GM06990 (cell line): ENCODE measurements at regions not wholly inside any gene's neighbourhood (a gene's known extent, or its start where the extent isn't known, plus 50 kb on each side); places are given as distances from the start of the nearest gene placed in this dataset.

ENCODE experiments used
- DNase-seq: peaks from one replicate; pipeline ENCODE4 v3.0.0-alpha.2; 2011; ENCODE audit not compliant: insufficient read length; ENCODE audit errors: extremely low read depth
- H3K27me3 ChIP-seq: replicated peaks from 2 replicates; pipeline ENCODE4 v1.6.0; 2011; ENCODE audit warnings: low read length; ENCODE audit not compliant: control insufficient read depth, insufficient read depth
- H3K36me3 ChIP-seq: 2 replicates; pipeline ENCODE4 v1.5.1; 2011; ENCODE audit warnings: low read length; ENCODE audit not compliant: control insufficient read depth, insufficient read depth
- H3K4me3 ChIP-seq: replicated peaks from 2 replicates; pipeline ENCODE4 v1.5.1; 2011; ENCODE audit warnings: low read depth, mild to moderate bottlenecking, control low read depth, low read length
- CTCF ChIP-seq: IDR thresholded peaks from 2 replicates; pipeline ENCODE4 v1.5.1; 2011; ENCODE audit warnings: low read length, control low read depth, mild to moderate bottlenecking, inconsistent platforms; ENCODE audit not compliant: insufficient read depth, poor library complexity, severe bottlenecking

- Histone ChIP-seq H3K4me3 (no peak overlapping the region), H3K36me3 (no peaks in the 10 kb centered on the region), H3K27me3 (no peaks in the 10 kb centered on the region)
- no peak for TF ChIP-seq CTCF
- no peak for DNase-seq
Observed at GRCh38 chr3:144289057-144289456, 317.4 kb downstream of the DIPK2A start.

GRCh38 chr3:144294659-144295538 lies 323.3 kb downstream of the DIPK2A start:
- TF ChIP-seq CTCF: no peak
- peak; percentile 62 for DNase-seq
- Histone ChIP-seq H3K36me3 (no peaks in the 10 kb centered on the region), H3K27me3 (no peaks in the 10 kb centered on the region), H3K4me3 (no peak overlapping the region)

DNA sequence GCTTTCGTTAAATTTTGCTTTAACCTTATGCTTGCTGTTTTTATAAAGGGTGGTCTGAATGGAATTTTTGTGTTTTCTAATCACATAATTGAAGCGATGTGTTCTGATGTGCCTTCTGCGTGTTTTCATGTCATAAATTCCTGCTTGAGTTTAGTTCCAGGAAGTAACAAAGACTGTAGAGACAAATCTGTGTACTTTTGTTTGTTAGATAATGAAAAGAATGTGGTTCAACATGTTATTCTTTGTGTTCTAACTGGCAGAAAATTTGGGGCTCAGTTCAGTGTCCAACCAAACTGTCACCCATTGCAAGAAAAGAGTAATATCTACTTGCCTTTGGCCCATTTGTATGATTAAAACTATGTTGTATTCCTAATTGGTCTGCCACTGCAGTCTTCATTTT lies 324.0 kb downstream of the DIPK2A start:
- no peak for DNase-seq
- Histone ChIP-seq H3K27me3 (no peaks in the 10 kb centered on the region), H3K4me3 (no peak overlapping the region), H3K36me3 (no peaks in the 10 kb centered on the region)
- no peak for TF ChIP-seq CTCF

DNA sequence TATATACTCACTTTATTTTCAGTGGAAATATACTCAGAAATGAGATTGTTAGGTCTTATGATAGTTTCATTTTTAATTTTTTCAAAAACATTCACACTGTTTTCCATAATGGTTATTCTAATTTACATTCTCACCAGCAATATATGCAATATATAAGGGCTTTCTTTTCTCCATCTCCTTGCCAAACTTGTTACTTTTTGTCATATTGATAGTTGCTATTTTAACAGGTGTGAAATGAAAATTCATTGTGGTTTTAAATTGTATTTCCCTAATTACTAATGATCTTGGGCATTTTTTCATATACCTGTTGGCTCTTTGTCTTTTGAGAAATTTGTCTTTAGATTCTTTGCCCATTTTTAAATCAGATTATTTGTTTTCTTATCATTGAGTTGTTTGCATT lies 325.2 kb downstream of the DIPK2A start:
- peak; percentile 25 for DNase-seq
- no peak overlapping the region for H3K4me3 ChIP-seq
- no peak for TF ChIP-seq CTCF
- no peaks in the 10 kb centered on the region for H3K36me3 ChIP-seq
- H3K27me3 ChIP-seq: no peaks in the 10 kb centered on the region

- Histone ChIP-seq H3K36me3 (no peaks in the 10 kb centered on the region), H3K27me3 (no peaks in the 10 kb centered on the region), H3K4me3 (no peak overlapping the region)
- DNase-seq: no peak
- TF ChIP-seq CTCF: no peak
Observed at GRCh38 chr3:144301863-144302262, 330.2 kb downstream of the DIPK2A start.
